ENCODE measurements at regions not wholly inside any gene's neighbourhood (a gene's known extent, or its start where the extent isn't known, plus 50 kb on each side); places are given as distances from the start of the nearest gene placed in this dataset.

DNA sequence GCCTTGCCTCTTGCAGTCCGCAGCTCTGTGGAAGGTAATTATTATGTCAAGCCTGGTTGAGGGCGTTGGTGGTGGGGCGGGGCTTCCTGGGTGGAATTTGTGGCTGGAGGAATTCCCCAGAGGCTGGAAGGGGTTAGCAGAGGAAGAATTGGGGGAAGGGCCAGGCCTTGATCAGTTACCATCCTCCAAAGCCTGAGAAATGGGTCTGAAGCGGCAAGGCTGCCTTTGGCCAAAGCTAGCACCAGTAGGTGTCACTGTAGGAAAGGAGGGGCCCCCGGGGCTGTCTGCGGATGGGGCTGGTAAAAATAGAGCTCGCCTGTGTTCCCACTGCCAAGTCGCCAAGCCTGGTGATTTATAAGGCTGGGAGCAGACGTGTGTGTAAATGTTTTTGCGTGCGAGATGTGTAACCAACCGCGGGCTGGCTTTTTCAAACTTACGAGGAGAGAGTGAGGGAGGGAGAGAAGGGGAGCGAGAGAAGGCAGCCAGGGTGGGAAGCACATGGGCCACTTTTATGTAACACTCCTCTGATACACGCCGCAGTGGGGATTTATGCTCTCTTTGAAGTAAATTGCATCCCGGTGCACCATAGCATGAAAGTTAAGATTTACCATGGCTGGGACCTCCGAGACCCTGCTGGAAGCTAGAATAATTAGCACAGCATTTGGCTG, 367.0 kb downstream of the BCOR start:
- DNase-seq: peak; percentile 58

DNA sequence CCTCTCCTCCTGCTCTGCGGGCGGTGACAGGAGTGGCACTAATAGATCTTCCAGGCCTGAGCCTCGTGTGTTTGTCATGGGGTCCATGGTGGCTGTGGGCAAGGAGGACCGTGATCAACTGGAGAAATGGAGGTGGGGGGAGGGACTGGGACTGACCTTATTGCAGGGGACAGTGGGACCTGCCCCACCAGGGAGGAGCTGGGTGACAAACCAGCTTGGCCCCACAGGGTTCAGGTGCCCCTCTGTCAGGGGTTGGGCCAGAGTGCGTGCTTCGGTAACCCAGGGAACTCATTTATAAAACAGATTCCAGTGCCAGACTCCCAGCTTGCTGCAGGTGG, 366.5 kb downstream of the BCOR start:
- no peak for DNase-seq

DNA sequence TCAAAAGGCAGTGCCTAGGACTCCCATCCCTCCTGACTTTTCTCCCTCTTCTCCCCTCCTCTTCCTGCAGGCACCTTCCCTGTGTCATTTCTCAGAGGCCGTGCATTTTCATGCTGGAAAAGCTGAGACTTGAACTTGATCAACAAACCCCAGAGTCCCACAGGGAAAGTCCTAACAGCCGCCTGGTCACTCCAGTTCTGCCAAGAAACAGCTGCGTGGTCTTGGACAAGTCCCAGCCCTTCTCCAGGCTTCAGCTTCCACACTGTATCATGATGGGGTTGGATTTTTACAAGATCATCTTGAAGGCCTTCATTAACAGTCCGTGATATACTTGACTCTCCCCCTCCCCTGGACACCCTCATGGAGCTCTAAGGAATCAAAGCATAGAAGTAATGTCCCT, 366.0 kb downstream of the BCOR start:
- no peak for DNase-seq

- DNase-seq: no peak
These were observed 364.0 kb downstream of the BCOR start for GRCh38 chrX:39733745-39734144.

- no peak for DNase-seq
These were observed 363.5 kb downstream of the BCOR start for GRCh38 chrX:39734174-39734776.

DNA sequence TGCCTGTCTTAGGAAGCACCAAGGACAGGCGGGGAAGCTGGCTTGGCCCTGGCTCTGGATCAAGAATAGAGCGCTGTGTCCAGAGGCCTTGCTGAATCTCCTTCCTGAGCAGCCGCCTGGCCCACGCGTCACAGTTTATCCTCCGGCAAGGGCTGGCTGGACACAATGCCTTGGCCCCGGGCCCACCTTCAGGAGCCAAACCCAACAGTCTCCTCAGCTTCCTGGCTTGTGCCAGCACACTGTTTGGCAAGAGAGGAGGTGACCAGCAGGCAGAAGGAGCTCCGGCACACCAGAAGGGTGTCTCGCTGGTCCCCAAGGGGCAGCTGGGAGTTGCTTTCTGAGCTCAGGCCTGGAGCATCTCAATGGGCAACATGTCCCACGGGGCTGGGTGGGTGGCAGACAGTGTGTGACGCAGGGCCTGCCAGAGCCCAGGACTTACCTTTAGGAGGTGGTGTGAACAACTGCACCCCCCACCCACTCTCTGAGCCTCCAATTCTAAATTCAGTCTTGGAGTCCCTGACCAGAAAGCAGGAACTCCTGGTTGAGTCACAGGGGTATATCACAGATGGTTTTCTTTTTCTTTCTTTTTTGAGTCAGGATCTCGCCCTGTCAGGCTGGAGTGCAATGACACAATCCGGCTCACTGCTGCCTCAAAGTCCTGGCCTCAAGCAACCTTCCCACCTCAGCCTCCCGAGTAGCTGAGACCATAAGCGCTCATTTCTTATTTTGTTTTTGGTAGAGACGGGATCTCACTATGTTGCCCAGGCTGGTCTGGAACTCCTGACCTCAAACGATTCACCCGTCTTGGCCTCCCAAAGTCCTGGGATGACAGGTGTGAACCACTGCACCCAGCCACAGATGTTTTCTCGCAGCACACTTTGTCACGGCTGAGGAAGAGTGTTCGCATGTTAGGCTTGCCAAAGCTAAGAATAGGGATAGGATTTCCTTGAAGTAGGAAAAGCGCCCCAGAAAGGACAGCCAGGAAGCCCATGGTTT, 361.2 kb downstream of the BCOR start:
- no peak for DNase-seq

- no peak for DNase-seq
These were observed 358.2 kb downstream of the BCOR start for GRCh38 chrX:39739585-39739984.

DNA sequence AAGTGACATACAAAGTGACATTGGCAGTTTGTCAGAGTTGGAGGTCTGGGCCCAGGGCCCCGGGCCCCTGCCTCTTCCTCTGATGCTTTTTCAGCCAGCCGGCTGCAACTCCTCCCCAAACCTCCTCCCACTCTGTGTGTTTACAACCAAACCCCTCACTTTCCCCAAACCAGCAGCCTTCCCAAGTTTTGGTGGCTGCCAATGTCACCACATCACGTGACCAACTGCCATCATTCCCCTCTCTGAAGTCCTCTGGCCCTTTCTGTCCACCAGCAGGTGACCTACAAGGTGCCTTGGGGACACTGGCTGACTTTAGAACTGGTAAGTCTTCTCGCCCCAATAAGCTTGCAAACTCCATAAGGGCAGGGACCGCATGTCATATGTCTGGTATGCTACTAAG, 357.7 kb downstream of the BCOR start:
- no peak for DNase-seq

DNA sequence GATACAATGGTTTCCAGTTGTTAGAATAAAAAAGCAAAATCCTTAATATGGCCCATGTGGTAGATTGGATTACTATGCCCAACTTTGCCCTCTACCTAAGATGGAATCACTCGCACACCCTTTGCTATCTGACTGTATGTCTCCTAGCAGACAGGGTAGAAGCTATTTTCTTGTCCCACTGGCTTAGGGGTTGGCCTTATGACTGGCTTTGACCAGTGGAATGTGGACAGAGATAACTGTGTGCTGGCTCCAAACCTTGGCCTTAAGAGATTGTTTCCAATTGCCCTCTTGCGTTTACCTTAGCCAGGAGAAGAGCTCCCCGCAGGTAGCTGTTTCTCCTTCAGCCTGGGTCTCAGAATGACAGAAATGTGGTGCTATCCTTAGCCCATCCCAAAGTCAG, 355.9 kb downstream of the BCOR start:
- DNase-seq: no peak

DNA sequence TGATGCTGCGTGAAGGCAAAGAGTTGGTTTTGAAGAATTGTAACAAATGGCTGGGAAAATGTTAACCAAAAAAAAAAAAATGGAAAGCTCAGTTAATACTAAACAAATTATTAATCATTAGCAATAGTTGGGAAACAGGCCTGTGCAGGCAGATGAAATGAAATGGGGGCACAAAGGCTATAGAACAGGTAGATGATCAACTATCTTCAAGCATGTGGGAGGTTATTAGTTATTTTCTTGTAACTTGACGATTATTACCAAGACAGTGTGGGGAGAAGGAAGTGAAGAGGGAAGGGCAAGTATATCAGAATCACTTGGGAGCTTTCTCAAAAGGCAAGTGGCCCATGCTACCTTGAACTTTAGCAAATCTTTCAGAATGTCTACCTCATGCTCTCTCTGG, 351.9 kb downstream of the BCOR start:
- no peak for DNase-seq

DNA sequence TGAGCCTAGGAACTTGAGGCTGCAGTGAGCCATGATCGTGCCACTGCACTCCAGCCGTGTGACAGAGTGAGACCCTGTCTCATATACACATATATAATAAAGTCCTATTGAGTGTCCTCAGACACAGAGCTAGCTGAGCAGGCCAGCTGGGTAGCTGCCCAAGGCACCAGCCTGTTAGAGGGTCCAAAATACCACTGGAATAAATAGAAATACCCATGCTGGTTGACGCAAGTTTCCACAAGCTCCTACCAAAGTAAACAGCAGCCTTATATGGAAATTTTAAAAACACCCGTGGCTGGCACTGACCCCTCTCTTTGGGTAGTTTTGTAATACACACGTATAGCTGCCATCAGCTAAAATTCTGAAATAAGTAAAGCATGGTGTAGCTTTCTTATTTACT, 348.6 kb downstream of the BCOR start:
- no peak for DNase-seq

DNA sequence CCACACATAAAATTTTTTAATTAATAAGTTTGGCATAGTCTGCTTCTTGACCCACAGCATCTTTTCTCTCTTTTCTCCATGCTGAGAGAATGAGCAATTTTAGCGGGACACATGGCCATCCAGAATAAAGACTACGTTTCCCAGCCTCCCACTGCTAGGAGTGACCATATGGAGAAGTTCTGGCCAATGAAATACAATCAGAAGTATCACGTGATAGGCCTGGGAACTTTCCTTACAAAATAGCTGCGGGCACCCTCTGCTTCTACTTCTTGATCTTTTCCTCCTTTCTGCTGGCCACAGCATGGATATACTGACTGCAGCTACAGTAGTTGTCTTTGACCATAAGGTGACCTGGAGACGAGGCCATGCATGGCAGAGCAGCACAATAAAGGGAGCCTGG, 348.0 kb downstream of the BCOR start:
- no peak for DNase-seq

- no peak for DNase-seq
These were observed 347.4 kb downstream of the BCOR start for GRCh38 chrX:39750256-39750790.

- DNase-seq: no peak
These were observed 346.9 kb downstream of the BCOR start for GRCh38 chrX:39750848-39751247.

DNA sequence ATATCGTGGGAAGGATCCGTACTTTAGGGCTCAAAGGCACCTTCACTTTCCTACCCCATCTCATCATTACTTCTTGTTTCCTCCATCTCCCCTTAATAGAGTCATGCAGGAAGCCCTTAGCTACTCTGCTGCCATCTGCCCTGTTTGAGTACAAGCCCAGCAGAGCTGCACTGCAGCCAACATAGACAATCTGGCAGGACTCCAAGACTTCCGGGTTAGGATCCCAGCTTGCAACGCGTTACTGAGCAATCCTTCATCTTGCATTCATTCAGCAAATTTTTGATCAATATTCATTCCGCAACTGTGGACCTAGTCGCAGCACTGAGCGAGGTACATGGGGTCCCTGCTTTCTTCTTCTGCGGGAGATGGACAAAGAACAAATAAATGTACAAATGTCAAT, 344.9 kb downstream of the BCOR start:
- DNase-seq: no peak

DNA sequence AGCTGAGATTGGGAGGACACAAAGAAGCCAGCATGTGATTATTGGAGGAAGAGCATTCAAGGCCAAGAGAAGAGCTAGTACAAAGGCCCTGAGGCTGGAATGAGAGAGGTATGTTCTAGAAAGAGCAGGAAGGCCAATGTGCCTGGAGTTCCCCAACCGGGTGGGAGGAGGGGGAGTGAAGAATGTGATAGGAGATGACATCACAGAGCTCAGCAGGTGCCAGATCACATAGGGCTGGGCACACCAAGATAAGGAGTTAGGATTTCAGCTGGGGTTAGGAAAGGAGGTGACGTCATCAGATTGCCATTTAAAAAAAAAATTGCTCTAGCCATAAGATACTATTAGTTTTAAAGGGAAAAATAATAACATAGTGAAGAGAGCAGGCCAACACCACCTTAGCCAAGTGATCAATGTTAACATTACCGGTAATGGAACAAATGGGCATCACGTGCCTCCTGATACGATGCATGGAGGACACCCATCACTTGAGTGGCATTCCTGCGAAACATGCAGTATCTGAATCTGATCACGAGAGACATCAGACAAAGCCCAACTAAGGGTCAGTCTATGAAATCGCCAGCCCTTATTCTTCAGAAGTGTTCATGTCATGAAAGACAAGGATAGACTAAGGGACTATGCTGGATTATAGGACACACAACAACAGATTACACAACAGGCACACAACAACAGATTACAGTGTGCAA, 344.3 kb downstream of the BCOR start:
- DNase-seq: no peak

DNA sequence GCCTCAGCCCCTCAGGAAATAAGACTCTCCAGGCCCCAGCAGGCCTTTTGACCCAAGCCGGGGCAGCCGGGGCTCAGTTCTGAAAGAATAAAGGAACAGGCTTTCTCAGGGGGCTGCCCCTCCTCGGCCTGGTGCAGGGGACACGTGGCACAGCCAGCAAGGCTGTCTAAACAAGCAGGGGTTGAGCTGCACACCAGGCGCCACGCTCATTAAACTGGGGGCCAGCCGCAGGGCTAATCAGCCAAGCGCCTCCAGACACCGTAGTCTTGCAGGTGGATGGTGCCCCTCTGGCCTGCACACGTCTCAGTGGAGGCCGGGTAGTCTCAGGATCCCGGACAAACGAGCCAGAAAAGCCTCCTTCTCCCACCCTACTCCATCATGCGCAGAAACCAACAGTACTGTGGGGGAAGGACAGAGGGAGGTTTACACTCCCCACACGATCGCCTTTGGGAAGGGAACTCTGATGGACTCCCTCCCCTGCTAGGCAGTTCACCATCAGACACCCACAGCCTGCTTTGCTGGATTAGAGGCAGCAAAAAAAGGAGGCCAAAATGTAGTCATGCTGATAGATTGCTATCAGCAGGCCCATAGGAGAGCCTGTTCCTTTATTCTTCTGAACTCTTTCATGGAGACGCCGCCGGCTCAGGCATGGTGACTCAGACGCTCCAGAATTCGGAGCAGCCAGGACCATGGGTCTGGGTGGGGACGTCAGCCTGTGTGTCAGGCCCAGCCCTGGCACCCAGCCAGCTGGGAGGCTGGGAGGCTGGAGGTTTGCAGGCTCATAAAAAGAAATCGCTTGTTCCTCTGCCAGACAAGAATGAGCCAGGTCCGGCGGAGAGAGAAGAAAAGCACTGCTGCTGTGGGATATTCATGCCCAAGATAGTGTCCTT, 342.4 kb downstream of the BCOR start:
- DNase-seq: no peak

DNA sequence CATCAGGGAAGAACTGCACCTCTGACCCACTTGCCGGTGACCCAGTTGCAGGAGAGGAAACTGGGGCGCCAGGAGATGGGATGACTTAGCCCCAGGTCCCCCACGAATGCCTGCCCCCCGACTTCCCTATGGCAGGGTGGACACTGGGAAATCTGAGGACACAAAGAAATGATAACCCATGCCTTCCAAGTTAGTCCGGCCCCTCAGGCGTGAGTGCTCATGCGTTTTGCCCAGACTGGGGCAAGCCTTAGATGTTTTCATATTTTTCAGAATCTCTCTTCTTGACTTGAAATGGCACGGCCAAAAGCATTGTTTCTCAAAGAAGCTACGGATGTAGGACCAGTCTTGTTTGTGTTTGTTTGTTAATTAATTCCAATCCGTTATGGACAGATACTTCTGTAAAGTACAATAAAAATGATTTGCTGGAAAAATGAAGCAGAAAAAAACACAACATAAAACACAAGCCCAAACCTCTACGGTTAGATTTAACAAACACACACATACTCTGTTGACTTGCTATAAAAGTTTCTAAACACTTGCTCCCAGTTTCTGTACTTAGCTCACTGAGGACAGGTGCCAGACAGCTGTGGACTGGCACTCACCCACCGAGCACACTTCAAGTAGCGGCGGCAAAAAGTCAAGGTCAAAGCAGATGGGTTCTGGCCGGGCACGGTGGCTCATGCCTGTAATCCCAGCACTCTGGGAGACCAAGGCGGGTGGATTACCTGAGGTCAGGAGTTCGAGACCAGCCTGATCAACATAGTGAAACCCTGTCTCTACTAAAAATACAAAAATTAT, 341.5 kb downstream of the BCOR start:
- no peak for DNase-seq

DNA sequence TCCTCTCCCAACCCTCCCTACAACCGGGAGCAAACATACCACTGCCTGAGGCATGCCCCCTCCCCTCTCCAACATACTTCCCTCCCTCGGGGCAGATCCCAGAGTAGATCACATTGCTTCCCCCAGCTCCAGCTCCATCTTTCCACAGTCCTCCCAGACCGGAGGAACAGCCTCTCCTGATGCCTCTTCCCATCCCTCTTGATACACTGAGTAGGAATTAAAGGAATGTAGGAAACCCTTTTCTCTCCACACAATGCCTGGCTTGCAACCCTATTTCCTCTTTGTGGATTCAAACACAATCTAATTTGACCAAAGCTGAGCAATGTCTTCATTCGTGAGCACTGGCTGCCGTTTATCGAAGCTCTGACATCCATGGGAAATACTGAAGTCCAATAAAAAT, 339.8 kb downstream of the BCOR start:
- no peak for DNase-seq

GRCh38 chrX:39758791-39759525, 338.8 kb downstream of the BCOR start:
- no peak for DNase-seq
